AG04449 (cell line): ENCODE measurements at regions not wholly inside any gene's neighbourhood (a gene's known extent, or its start where the extent isn't known, plus 50 kb on each side); places are given as distances from the start of the nearest gene placed in this dataset.

Experiments used
- CTCF ChIA-PET: fragments of 350-600 bp; formaldehyde crosslinking; extraction: SDS; loops from one replicate; lab custom pipeline; 2021; ENCODE audit warnings: antibody characterized with exemption; lab: Yijun Ruan, JAX
- POLR2A ChIA-PET: fragments of 400-600, 350-600 bp; formaldehyde crosslinking; extraction: SDS; loops from one replicate; lab custom pipeline; 2020; ENCODE audit warnings: antibody characterized with exemption, inconsistent platforms; lab: Yijun Ruan, JAX
- DNase-seq: peaks from one replicate; pipeline ENCODE4 v3.0.0-alpha.2; 2010; ENCODE audit warnings: low read depth, low spot score
- H3K4me3 ChIP-seq: 2 replicates; pipeline ENCODE4 v1.5.1; 2011; ENCODE audit warnings: low read depth, mild to moderate bottlenecking, control low read depth, low read length
- CTCF ChIP-seq: IDR thresholded peaks from one replicate; pipeline ENCODE4 v1.5.1; 2011; ENCODE audit warnings: mild to moderate bottlenecking, moderate library complexity, low read length, control low read depth, inconsistent platforms; ENCODE audit not compliant: insufficient read depth; ENCODE audit errors: missing control alignments

GRCh38 chr10:3016016-3016415 lies 51.3 kb upstream of the PFKP start:
- POLR2A ChIA-PET = no interaction called here
- CTCF ChIA-PET = interaction anchor here (1.4 kb wide), 1 partner anchor 27 kb away, joined by 4 read pairs; no protein-coding TSS in a partner anchor
- no peak overlapping the region for H3K4me3 ChIP-seq
- no peak for TF ChIP-seq CTCF
- no peak for DNase-seq

DNA sequence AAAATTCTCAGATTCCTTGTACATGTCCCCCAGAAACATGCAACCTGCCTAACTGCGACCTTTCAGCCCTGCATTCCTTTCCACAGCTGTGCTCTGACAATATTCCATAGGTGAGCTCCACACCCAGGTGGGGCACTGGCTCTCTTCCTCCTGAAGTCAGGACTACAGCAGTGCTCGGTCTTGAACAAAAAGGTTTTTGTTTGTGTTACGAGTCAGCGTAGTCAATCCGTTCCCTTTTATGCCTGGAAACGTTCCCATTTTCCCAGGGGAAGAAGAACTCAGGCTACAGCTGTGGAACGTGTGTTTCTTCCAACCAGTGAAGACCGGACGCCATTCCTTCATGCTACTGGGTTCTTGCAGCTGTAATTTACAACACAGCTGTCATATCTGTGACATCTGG lies 52.4 kb upstream of the PFKP start:
- DNase-seq = no peak
- CTCF ChIA-PET = interaction anchor here (0.8 to 1.4 kb wide), 2 partner anchors 10 to 28 kb away, joined by 3 to 4 read pairs; no protein-coding TSS in a partner anchor
- POLR2A ChIA-PET = no interaction called here

DNA sequence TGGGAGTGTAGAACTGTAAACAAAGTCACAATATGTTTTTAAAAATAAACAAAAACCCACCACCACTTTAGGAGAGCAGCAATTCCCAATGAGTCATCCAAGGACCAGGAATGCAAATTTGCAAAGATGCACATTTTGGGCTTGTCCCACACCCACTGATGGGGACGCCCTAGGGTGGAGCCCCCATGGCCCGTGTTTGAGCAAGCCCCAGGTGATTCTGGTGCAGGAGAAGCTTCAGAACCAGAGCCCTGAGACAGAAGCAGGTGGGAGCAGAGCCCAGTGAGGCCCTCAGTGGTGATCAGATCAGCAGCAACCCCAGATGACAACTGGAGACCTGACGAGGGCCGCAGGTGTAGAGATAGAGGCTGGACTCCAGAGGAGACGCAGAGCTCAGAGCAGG lies 55.1 kb upstream of the PFKP start:
- no peak for DNase-seq
- H3K4me3 ChIP-seq = no peak overlapping the region
- ChIA-PET CTCF (interaction anchor here (1.1 kb wide), 1 partner anchor 9 kb away, joined by 3 read pairs; no protein-coding TSS in a partner anchor), POLR2A (no interaction called here)
- TF ChIP-seq CTCF = no peak

More for the DNA sequence above, 52.4 kb upstream of the PFKP start:
- no peak for TF ChIP-seq CTCF
- no peak overlapping the region for H3K4me3 ChIP-seq

- no peak for DNase-seq
- POLR2A ChIA-PET = no interaction called here
- CTCF ChIA-PET = interaction anchor here (1.2 to 1.5 kb wide), 2 partner anchors 17 to 32 kb away, joined by 3 read pairs; no protein-coding TSS in a partner anchor
These were observed 56.4 kb upstream of the PFKP start for GRCh38 chr10:3010816-3011460.

DNA sequence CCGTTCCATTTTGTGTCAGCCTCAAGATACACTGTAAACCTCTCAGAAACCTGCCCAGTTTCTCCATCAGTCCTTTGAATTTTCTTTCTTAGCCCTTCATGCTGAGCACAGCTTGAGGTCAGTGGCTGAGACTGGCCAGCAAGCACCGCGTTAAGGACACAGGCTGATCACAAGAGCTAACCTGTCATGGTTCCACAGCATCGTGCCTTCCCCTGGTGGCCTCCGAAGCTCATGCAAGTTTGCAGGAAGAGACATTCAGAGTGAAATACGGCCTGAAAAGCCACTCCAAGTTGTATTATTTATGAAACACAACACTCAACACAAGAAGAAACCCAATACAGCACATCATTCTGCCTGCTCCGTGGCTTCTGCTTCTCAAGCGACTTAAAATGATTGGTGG lies 57.0 kb upstream of the PFKP start:
- CTCF ChIA-PET = interaction anchor here (1.2 to 1.5 kb wide), 3 partner anchors 17 to 34 kb away, joined by 3 to 4 read pairs (median 3); no protein-coding TSS in a partner anchor
- H3K4me3 ChIP-seq = no peak overlapping the region
- no peak for TF ChIP-seq CTCF
- no peak for DNase-seq
- POLR2A ChIA-PET = no interaction called here

More at GRCh38 chr10:3010816-3011460, 56.4 kb upstream of the PFKP start:
- no peak for TF ChIP-seq CTCF
- H3K4me3 ChIP-seq = no peak overlapping the region

DNA sequence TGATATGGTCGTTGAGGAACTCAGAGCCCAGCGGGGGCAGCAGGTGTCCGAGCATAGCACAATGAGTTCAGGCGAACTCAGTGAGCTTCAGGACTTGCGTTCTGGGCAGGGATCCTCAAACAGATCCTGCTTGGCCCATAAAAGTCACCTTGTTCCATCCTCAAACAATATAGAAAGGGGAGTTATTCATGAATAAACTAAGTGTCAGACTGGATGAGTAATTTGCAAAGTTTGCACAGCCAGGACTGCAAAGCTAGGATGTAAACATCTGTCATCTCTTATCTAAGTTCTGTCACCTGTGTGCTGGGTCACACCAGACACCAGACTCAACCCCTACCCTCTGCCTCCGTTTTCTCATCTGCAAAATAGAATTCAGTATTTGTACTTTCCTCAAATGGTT lies 58.0 kb upstream of the PFKP start:
- no peak overlapping the region for H3K4me3 ChIP-seq
- ChIA-PET CTCF (interaction anchor here (1.3 kb wide), 1 partner anchor 35 kb away, joined by 4 read pairs; no protein-coding TSS in a partner anchor), POLR2A (no interaction called here)
- TF ChIP-seq CTCF = no peak
- no peak for DNase-seq
